SU-DHL-6 (cell line): ENCODE measurements at regions not wholly inside any gene's neighbourhood (a gene's known extent, or its start where the extent isn't known, plus 50 kb on each side); places are given as distances from the start of the nearest gene placed in this dataset.

Experiments used
- EZH2phosphoT487 ChIP-seq: fragments of 200-600 bp; sonication (generic), shearing (Covaris generic); conservative IDR thresholded peaks from 2 replicates; pipeline ENCODE4 v1.6.1; 2018; ENCODE audit warnings: mild to moderate bottlenecking, antibody characterized with exemption, low read length, moderate library complexity, mixed read lengths
- TF ChIP-seq, protein P1 (sequence below): fragments of 200-600 bp; sonication (generic); IDR thresholded peaks from one replicate; pipeline ENCODE4 v1.5.1; 2017; ENCODE audit warnings: antibody characterized with exemption, mild to moderate bottlenecking, low read length, moderate library complexity; ENCODE audit not compliant: insufficient read depth, poor library complexity, severe bottlenecking

DNA sequence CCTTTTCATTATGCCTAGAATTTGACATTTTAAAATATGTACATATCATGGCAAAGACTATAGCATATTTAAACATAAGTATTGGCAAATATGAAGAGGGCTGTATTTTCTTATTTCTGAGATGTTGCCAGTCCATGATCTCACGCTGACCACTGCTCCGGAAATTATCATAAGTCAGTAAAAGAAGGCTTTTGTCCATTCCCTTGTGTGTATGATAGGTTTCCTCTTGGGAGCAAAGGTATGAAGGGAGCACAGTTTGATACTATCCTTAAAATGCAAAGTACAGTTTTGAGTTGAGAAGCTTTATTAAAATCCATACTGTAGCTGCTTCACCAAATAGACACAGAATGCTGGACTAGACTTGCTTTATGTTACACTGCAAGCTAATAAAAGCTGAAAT is 52.6 kb upstream of the AGA start:
- TF ChIP-seq, protein P1, sequence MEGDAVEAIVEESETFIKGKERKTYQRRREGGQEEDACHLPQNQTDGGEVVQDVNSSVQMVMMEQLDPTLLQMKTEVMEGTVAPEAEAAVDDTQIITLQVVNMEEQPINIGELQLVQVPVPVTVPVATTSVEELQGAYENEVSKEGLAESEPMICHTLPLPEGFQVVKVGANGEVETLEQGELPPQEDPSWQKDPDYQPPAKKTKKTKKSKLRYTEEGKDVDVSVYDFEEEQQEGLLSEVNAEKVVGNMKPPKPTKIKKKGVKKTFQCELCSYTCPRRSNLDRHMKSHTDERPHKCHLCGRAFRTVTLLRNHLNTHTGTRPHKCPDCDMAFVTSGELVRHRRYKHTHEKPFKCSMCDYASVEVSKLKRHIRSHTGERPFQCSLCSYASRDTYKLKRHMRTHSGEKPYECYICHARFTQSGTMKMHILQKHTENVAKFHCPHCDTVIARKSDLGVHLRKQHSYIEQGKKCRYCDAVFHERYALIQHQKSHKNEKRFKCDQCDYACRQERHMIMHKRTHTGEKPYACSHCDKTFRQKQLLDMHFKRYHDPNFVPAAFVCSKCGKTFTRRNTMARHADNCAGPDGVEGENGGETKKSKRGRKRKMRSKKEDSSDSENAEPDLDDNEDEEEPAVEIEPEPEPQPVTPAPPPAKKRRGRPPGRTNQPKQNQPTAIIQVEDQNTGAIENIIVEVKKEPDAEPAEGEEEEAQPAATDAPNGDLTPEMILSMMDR = no peak
- TF ChIP-seq EZH2phosphoT487 = no peak
